GM12864 (cell line): ENCODE measurements at regions not wholly inside any gene's neighbourhood (a gene's known extent, or its start where the extent isn't known, plus 50 kb on each side); places are given as distances from the start of the nearest gene placed in this dataset.

ENCODE experiments used
- DNase-seq: peaks from one replicate; pipeline ENCODE4 v3.0.0-alpha.2; 2011; ENCODE audit warnings: low read depth
- H3K4me3 ChIP-seq: 2 replicates; pipeline ENCODE4 v1.5.1; 2011; ENCODE audit warnings: mild to moderate bottlenecking, low read depth, low read length, control low read depth
- CTCF ChIP-seq: IDR thresholded peaks from 2 replicates; pipeline ENCODE4 v1.5.1; 2011; ENCODE audit warnings: low read depth, mild to moderate bottlenecking, moderate library complexity, low read length, control low read depth, inconsistent platforms; ENCODE audit errors: missing control alignments

- peak; percentile 74 for TF ChIP-seq CTCF
- DNase-seq = peak; percentile 57
- H3K4me3 ChIP-seq = no peak overlapping the region
Measured at GRCh38 chr14:101707068-101707842, 54.3 kb upstream of the PPP2R5C start.

- no peak for DNase-seq
- H3K4me3 ChIP-seq = no peak overlapping the region
- TF ChIP-seq CTCF = no peak
Measured at GRCh38 chr14:101707863-101708620, 53.5 kb upstream of the PPP2R5C start.

- no peak for TF ChIP-seq CTCF
- no peak overlapping the region for H3K4me3 ChIP-seq
- no peak for DNase-seq
Measured at GRCh38 chr14:101708853-101709532, 52.5 kb upstream of the PPP2R5C start.

- H3K4me3 ChIP-seq = no peak overlapping the region
- no peak for TF ChIP-seq CTCF
- no peak for DNase-seq
Measured at GRCh38 chr14:101709533-101709881, 52.0 kb upstream of the PPP2R5C start.

- TF ChIP-seq CTCF = no peak
- DNase-seq = no peak
- no peak overlapping the region for H3K4me3 ChIP-seq
Measured at GRCh38 chr14:101709962-101710931, 51.3 kb upstream of the PPP2R5C start.
